Fibroblast of lung (primary cell): ENCODE measurements at regions not wholly inside any gene's neighbourhood (a gene's known extent, or its start where the extent isn't known, plus 50 kb on each side); places are given as distances from the start of the nearest gene placed in this dataset.

Experiments used
- EZH2 ChIP-seq: IDR thresholded peaks from 2 replicates; pipeline ENCODE4 v1.5.1; 2012; ENCODE audit warnings: low read length, control low read depth, mild to moderate bottlenecking; ENCODE audit errors: missing control alignments
- TF ChIP-seq, protein P1 (sequence below), 2 donors: IDR thresholded peaks in 1 of 2; conservative IDR thresholded peaks in 1 of 2; 1 replicate in 1 of 2; 2 replicates in 1 of 2; pipeline ENCODE4 v1.5.1; 2011 to 2012; ENCODE audit warnings: low read length in 2 of 2, control low read depth in 1 of 2, inconsistent platforms in 1 of 2, low read depth in 1 of 2, mild to moderate bottlenecking in 1 of 2

DNA sequence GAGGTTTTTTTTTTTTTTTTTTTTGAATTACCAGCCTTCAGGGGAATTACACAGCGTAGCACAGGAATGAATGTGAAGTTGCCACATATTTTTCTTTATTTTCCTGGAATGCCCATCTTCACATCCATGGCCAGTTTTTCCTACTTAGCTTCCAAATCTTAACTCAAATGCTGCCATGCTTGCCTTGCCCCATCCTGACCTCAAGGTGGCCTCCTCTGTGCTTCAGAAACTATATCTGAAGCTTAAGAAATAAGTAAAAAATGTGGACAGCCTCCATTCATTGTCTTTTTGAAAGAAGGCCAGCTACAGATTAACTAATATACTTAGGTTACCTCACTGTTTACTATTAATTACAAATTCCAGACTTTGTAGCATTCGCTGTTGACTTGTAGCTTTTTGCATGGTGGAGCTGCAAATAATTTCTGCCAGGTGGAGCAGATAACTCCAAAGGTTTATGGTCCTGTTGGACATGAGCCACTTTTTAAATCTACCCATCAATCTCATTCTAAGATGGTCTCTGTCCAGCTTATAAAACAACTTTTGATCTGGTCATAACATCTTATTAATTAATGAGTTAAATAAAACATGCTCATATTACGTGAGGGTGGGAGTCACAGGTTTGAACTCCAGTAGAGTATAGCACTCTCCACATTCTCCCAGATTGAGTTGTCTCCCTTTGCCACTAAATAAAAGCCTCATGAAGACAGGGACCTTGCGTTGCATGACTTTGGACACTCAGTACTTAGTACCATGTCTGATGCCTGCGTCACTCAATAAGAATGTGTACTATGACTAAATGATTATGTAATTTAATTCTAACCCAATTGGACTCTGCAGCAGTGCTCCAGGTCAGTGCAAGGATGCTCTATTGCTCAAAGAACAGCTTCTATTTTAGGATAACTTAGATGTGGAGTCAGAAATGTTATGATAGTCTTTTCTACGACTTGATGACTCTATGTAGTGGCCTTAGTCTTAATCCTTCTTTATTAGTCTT lies 678.6 kb upstream of the CITED2 start:
- TF ChIP-seq, protein P1, sequence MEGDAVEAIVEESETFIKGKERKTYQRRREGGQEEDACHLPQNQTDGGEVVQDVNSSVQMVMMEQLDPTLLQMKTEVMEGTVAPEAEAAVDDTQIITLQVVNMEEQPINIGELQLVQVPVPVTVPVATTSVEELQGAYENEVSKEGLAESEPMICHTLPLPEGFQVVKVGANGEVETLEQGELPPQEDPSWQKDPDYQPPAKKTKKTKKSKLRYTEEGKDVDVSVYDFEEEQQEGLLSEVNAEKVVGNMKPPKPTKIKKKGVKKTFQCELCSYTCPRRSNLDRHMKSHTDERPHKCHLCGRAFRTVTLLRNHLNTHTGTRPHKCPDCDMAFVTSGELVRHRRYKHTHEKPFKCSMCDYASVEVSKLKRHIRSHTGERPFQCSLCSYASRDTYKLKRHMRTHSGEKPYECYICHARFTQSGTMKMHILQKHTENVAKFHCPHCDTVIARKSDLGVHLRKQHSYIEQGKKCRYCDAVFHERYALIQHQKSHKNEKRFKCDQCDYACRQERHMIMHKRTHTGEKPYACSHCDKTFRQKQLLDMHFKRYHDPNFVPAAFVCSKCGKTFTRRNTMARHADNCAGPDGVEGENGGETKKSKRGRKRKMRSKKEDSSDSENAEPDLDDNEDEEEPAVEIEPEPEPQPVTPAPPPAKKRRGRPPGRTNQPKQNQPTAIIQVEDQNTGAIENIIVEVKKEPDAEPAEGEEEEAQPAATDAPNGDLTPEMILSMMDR (conservative IDR thresholded peaks at IDR 0.05 in 1 of 2, IDR thresholded peaks at IDR 0.05 in 1 of 2; ENCODE audit: low read depth in 1 of 2, low read length in 2 of 2): peak; percentile 36 to 44
- no peak for TF ChIP-seq EZH2
